ENCODE measurements at regions not wholly inside any gene's neighbourhood (a gene's known extent, or its start where the extent isn't known, plus 50 kb on each side); places are given as distances from the start of the nearest gene placed in this dataset.

GRCh38 chr10:113345826-113346624, 206.8 kb upstream of the HABP2 start:
- DNase-seq (ENCODE audit: low read depth), result no peak
- Histone ChIP-seq H3K36me3 (ENCODE audit: control insufficient read depth, insufficient read depth, low read length) (no peaks in the 10 kb centered on the region), H3K4me3 (ENCODE audit: low read depth, low read length) (no peak overlapping the region), H3K27me3 (ENCODE audit: control insufficient read depth, insufficient read depth, low read length) (no peaks in the 10 kb centered on the region)
- no peak for TF ChIP-seq CTCF (IDR thresholded peaks at IDR 0.05; ENCODE audit: insufficient read depth, low read length, poor library complexity, severe bottlenecking)

GRCh38 chr10:113347508-113347907, 205.3 kb upstream of the HABP2 start:
- H3K4me3 ChIP-seq (ENCODE audit: low read depth, low read length), result no peak overlapping the region
- no peaks in the 10 kb centered on the region for H3K27me3 ChIP-seq (ENCODE audit: control insufficient read depth, insufficient read depth, low read length)
- DNase-seq (ENCODE audit: low read depth), result no peak
- H3K36me3 ChIP-seq (ENCODE audit: control insufficient read depth, insufficient read depth, low read length), result no peaks in the 10 kb centered on the region
- TF ChIP-seq CTCF (IDR thresholded peaks at IDR 0.05; ENCODE audit: insufficient read depth, low read length, poor library complexity, severe bottlenecking), result no peak

GRCh38 chr10:113348694-113349093, 204.2 kb upstream of the HABP2 start:
- H3K36me3 ChIP-seq (ENCODE audit: control insufficient read depth, insufficient read depth, low read length), result no peaks in the 10 kb centered on the region
- H3K27me3 ChIP-seq (ENCODE audit: control insufficient read depth, insufficient read depth, low read length), result no peaks in the 10 kb centered on the region
- no peak for TF ChIP-seq CTCF (IDR thresholded peaks at IDR 0.05; ENCODE audit: insufficient read depth, low read length, poor library complexity, severe bottlenecking)
- DNase-seq (ENCODE audit: low read depth), result no peak
- no peak overlapping the region for H3K4me3 ChIP-seq (ENCODE audit: low read depth, low read length)

- TF ChIP-seq CTCF (IDR thresholded peaks at IDR 0.05; ENCODE audit: insufficient read depth, low read length, poor library complexity, severe bottlenecking), result no peak
- H3K36me3 ChIP-seq (ENCODE audit: control insufficient read depth, insufficient read depth, low read length), result no peaks in the 10 kb centered on the region
- DNase-seq (ENCODE audit: low read depth), result no peak
- H3K4me3 ChIP-seq (ENCODE audit: low read depth, low read length), result no peak overlapping the region
- no peaks in the 10 kb centered on the region for H3K27me3 ChIP-seq (ENCODE audit: control insufficient read depth, insufficient read depth, low read length)
Measured at GRCh38 chr10:113350311-113351040, 202.4 kb upstream of the HABP2 start.

- peaks cover 10% of the 10 kb centered on the region for H3K27me3 ChIP-seq (ENCODE audit: control insufficient read depth, insufficient read depth, low read length)
- H3K4me3 ChIP-seq (ENCODE audit: low read depth, low read length), result no peak overlapping the region
- DNase-seq (ENCODE audit: low read depth), result no peak
- H3K36me3 ChIP-seq (ENCODE audit: control insufficient read depth, insufficient read depth, low read length), result no peaks in the 10 kb centered on the region
- no peak for TF ChIP-seq CTCF (IDR thresholded peaks at IDR 0.05; ENCODE audit: insufficient read depth, low read length, poor library complexity, severe bottlenecking)
Measured at GRCh38 chr10:113354711-113355110, 198.1 kb upstream of the HABP2 start.
